H1 (cell line): ENCODE measurements at regions not wholly inside any gene's neighbourhood (a gene's known extent, or its start where the extent isn't known, plus 50 kb on each side); places are given as distances from the start of the nearest gene placed in this dataset.

ENCODE experiments used
- ATF2 ChIP-seq: IDR thresholded peaks from 2 replicates; pipeline ENCODE4 v1.6.1; 2012; ENCODE audit warnings: low read length, inconsistent platforms
- E2F6 ChIP-seq: IDR thresholded peaks from 2 replicates; pipeline ENCODE4 v1.6.1; 2012; ENCODE audit warnings: inconsistent platforms
- GABPA ChIP-seq: IDR thresholded peaks from 2 replicates; pipeline ENCODE4 v1.6.1; 2011; ENCODE audit warnings: mild to moderate bottlenecking, low read length, moderate library complexity, borderline replicate concordance; ENCODE audit not compliant: insufficient read depth
- POU5F1 ChIP-seq: IDR thresholded peaks from 2 replicates; pipeline ENCODE4 v1.6.1; 2011; ENCODE audit warnings: low read depth, mild to moderate bottlenecking, low read length, moderate library complexity

- no peak for TF ChIP-seq E2F6
- no peak for TF ChIP-seq GABPA
- TF ChIP-seq POU5F1, result no peak
- no peak for TF ChIP-seq ATF2
These were observed 81.1 kb downstream of the ASB1 start (continued) for GRCh38 chr2:238507836-238508235.
